ENCODE measurements at regions not wholly inside any gene's neighbourhood (a gene's known extent, or its start where the extent isn't known, plus 50 kb on each side); places are given as distances from the start of the nearest gene placed in this dataset.
"Not testable (repeated sequence)": the region's sequence is repeated elsewhere in the genome, so short reads cannot be mapped to it uniquely, and the experiment has no call there.

GRCh38 chr4:120215350-120215749, 148.7 kb upstream of the MAD2L1 start:
- Histone ChIP-seq H3K36me3 (ENCODE audit: insufficient read depth, low read length) (no peaks in the 10 kb centered on the region), H3K27ac (no peak overlapping the region), H3K9ac (ENCODE audit: insufficient read length) (no peak overlapping the region), H3K4me3 (no peak overlapping the region), H3K9me3 (ENCODE audit: low read depth, low read length) (no peaks in the 10 kb centered on the region)
- DNase-seq (ENCODE audit: low read depth, low spot score), result no peak
- TF ChIP-seq FOXP2 (optimal IDR thresholded peaks at IDR 0.05; ENCODE audit: control extremely low read depth, extremely low read length, insufficient read depth) (no peak), EZH2 (IDR thresholded peaks at IDR 0.05) (no peak), POLR2AphosphoS5 (IDR thresholded peaks at IDR 0.05; ENCODE audit: borderline replicate concordance, low read depth, low read length) (no peak)

DNA sequence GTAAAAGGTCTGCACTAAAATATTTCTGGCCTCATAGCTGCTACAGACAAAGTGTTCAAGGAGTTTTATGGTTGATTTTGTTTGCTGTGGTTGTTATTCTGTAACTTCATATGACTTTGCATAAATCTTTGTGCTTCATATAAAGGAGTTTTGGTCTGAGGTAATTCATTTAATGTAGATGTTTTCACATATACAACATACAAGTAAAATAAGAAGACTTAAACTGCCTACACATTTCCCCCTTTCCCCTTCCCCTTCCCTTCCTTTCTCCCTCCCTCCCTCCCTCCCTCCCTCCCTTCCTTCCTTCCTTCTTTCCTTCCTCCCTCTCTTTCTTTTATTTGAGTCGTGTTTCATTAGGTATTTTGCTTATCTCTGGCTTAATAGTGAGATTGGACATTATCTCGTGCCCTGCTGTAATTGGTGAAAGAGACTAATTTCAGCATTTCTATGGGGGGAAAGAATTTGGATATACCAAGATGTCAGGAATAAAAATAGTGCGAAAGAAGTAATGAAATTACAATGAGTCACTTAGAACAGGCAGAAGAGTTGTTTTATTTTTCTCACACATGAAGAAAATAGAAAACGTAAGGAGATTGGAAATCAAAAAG, 144.9 kb upstream of the MAD2L1 start:
- Histone ChIP-seq H3K27ac (no peak overlapping the region), H3K9me3 (ENCODE audit: low read depth, low read length) (no peaks in the 10 kb centered on the region), H3K4me3 (no peak overlapping the region), H3K36me3 (ENCODE audit: insufficient read depth, low read length) (no peaks in the 10 kb centered on the region), H3K9ac (ENCODE audit: insufficient read length) (no peak overlapping the region)
- TF ChIP-seq EZH2 (IDR thresholded peaks at IDR 0.05), result no peak
- DNase-seq (ENCODE audit: low read depth, low spot score), result no peak

DNA sequence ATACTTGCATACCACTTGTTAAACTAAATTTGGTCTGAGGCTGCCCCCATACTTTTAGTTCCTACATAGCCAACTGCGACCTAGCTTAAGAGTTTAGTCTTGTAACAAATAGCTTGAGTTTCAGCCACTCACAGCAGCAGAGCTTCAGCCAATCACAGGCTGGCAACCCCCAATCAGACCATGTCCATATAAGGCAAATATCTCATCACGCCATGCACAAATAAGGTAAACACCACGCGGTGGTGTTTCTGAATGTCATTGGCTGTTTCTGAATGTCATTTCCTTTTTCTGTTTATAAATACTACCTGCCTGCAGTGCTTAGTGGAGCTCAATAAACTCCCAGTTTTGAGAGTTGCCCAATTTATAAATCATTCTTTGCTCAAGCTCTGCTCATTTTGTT, 143.1 kb upstream of the MAD2L1 start:
- DNase-seq (ENCODE audit: low read depth, low spot score), result no peak
- H3K4me3 ChIP-seq, result no peak overlapping the region
- no peaks in the 10 kb centered on the region for H3K36me3 ChIP-seq (ENCODE audit: insufficient read depth, low read length)
- TF ChIP-seq POLR2AphosphoS5 (IDR thresholded peaks at IDR 0.05; ENCODE audit: borderline replicate concordance, low read depth, low read length) (no peak), FOXP2 (optimal IDR thresholded peaks at IDR 0.05; ENCODE audit: control extremely low read depth, extremely low read length, insufficient read depth) (no peak), EZH2 (IDR thresholded peaks at IDR 0.05) (no peak)
- no peak overlapping the region for H3K9ac ChIP-seq (ENCODE audit: insufficient read length)
- H3K9me3 ChIP-seq (ENCODE audit: low read depth, low read length), result no peaks in the 10 kb centered on the region
- no peak overlapping the region for H3K27ac ChIP-seq

GRCh38 chr4:120207021-120207420, 140.4 kb upstream of the MAD2L1 start:
- TF ChIP-seq POLR2AphosphoS5 (IDR thresholded peaks at IDR 0.05; ENCODE audit: borderline replicate concordance, low read depth, low read length), result no peak
- no peak for TF ChIP-seq EZH2 (IDR thresholded peaks at IDR 0.05)
- no peak for TF ChIP-seq FOXP2 (optimal IDR thresholded peaks at IDR 0.05; ENCODE audit: control extremely low read depth, extremely low read length, insufficient read depth)
- no peaks in the 10 kb centered on the region for H3K9me3 ChIP-seq (ENCODE audit: low read depth, low read length)
- H3K4me3 ChIP-seq, result no peak overlapping the region
- DNase-seq (ENCODE audit: low read depth, low spot score), result no peak
- no peak overlapping the region for H3K9ac ChIP-seq (ENCODE audit: insufficient read length)
- H3K27ac ChIP-seq, result no peak overlapping the region
- no peaks in the 10 kb centered on the region for H3K36me3 ChIP-seq (ENCODE audit: insufficient read depth, low read length)

DNA sequence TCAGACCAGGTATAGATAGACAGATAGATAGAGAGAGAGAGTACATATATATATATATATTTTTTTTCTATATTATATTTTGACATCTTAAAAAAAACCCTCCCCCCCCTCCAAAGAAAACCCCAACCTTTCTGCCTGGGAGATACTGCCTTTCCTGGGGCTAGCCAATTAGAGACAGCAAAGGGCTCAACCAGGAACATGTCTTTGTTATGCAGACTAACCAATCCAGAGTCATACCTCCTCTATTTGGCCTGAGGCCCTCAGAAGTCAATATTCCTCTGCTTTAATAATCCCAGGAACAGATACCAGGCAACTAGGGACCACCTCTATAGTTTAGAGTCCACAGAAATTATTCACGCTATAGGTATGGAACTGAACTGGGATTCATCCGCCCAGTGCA, 135.6 kb upstream of the MAD2L1 start:
- H3K9me3 ChIP-seq (ENCODE audit: low read depth, low read length), result no peaks in the 10 kb centered on the region
- no peak for DNase-seq (ENCODE audit: low read depth, low spot score)
- H3K27ac ChIP-seq, result no peak overlapping the region

DNA sequence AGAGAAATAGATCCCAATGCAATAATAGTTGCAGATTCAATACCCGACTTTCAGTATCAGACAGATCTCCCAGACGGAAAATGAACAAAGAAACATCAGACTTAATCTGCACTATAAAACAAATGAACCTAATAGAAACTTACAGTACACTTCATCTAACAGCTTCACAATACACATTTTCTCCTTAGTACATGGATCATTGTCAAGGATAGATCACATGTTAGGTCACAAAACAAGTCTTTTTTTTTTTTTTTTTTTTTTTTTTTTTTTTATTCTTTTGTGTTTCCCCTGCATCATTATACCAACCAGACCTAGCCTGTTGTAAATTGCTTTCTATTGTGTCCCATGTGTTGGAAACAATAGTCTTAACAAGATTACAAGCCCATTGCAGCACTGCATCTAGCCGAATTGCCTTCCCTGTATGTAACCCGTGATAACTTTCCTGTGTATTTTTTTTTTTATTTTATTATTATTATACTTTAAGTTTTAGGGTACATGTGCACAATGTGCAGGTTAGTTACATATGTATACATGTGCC, 134.0 kb upstream of the MAD2L1 start:
- H3K4me3 ChIP-seq; H3K27ac ChIP-seq; H3K36me3 ChIP-seq (ENCODE audit: insufficient read depth, low read length); H3K9ac ChIP-seq (ENCODE audit: insufficient read length); H3K9me3 ChIP-seq (ENCODE audit: low read depth, low read length); DNase-seq (ENCODE audit: low read depth, low spot score): not testable (repeated sequence)

More for the DNA sequence above, 135.6 kb upstream of the MAD2L1 start:
- no peaks in the 10 kb centered on the region for H3K36me3 ChIP-seq (ENCODE audit: insufficient read depth, low read length)
- H3K9ac ChIP-seq (ENCODE audit: insufficient read length), result no peak overlapping the region
- no peak overlapping the region for H3K4me3 ChIP-seq
- TF ChIP-seq EZH2 (IDR thresholded peaks at IDR 0.05), result no peak
- TF ChIP-seq FOXP2 (optimal IDR thresholded peaks at IDR 0.05; ENCODE audit: control extremely low read depth, extremely low read length, insufficient read depth), result no peak
- no peak for TF ChIP-seq POLR2AphosphoS5 (IDR thresholded peaks at IDR 0.05; ENCODE audit: borderline replicate concordance, low read depth, low read length)

DNA sequence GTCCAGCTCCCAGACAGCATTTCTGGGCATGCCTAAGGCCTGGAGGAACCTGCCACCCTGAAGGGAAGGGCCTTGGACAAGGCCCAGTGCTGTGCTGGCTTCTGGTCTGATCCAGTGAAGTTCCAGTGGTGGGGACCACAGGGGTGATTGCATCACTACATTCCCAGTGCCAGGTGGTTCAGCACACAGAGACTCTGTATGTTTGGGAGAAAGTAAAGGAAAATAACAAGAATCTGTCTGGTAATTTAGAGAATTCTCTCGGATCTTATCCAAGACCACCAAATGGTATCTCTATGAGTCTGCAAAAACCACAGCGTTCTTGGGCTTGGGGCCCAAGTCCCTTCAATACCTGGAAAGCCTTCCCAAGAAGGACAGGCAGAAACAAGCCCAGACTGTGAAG, 131.8 kb upstream of the MAD2L1 start:
- H3K27ac ChIP-seq, result no peak overlapping the region
- no peaks in the 10 kb centered on the region for H3K9me3 ChIP-seq (ENCODE audit: low read depth, low read length)
- no peak overlapping the region for H3K4me3 ChIP-seq
- H3K9ac ChIP-seq (ENCODE audit: insufficient read length), result no peak overlapping the region
- no peak for DNase-seq (ENCODE audit: low read depth, low spot score)
- H3K36me3 ChIP-seq (ENCODE audit: insufficient read depth, low read length), result no peaks in the 10 kb centered on the region
- no peak for TF ChIP-seq POLR2AphosphoS5 (IDR thresholded peaks at IDR 0.05; ENCODE audit: borderline replicate concordance, low read depth, low read length)
- TF ChIP-seq EZH2 (IDR thresholded peaks at IDR 0.05), result no peak
- TF ChIP-seq FOXP2 (optimal IDR thresholded peaks at IDR 0.05; ENCODE audit: control extremely low read depth, extremely low read length, insufficient read depth), result no peak

GRCh38 chr4:120177603-120178002, 111.0 kb upstream of the MAD2L1 start:
- H3K36me3 ChIP-seq (ENCODE audit: insufficient read depth, low read length), result no peaks in the 10 kb centered on the region
- no peaks in the 10 kb centered on the region for H3K9me3 ChIP-seq (ENCODE audit: low read depth, low read length)
- H3K9ac ChIP-seq (ENCODE audit: insufficient read length), result no peak overlapping the region
- H3K27ac ChIP-seq, result no peak overlapping the region
- no peak overlapping the region for H3K4me3 ChIP-seq
- DNase-seq (ENCODE audit: low read depth, low spot score), result no peak
- no peak for TF ChIP-seq POLR2AphosphoS5 (IDR thresholded peaks at IDR 0.05; ENCODE audit: borderline replicate concordance, low read depth, low read length)
- TF ChIP-seq EZH2 (IDR thresholded peaks at IDR 0.05), result no peak
- TF ChIP-seq FOXP2 (optimal IDR thresholded peaks at IDR 0.05; ENCODE audit: control extremely low read depth, extremely low read length, insufficient read depth), result no peak

DNA sequence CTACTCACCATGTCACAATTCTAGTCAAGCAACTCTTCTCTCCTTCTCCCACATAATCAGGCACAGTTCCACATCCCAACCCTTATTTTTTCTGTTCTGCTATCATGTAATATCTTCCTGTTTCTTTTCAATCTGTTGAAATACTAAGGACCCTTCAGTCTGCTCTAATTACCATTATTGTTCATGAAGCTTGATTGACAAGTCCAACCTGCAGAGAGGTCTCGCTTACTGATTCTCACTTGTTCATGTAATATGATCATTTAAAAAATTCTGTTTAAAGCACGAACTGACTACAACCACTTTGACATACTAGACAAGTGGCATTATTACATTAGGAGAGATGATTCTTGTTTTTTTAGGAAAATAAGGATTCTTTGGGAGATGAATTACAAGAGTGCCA, 108.6 kb upstream of the MAD2L1 start:
- DNase-seq (ENCODE audit: low read depth, low spot score), result no peak
- Histone ChIP-seq H3K9me3 (ENCODE audit: low read depth, low read length) (no peaks in the 10 kb centered on the region), H3K36me3 (ENCODE audit: insufficient read depth, low read length) (no peaks in the 10 kb centered on the region), H3K9ac (ENCODE audit: insufficient read length) (no peak overlapping the region), H3K4me3 (no peak overlapping the region), H3K27ac (no peak overlapping the region)
- TF ChIP-seq FOXP2 (optimal IDR thresholded peaks at IDR 0.05; ENCODE audit: control extremely low read depth, extremely low read length, insufficient read depth) (no peak), POLR2AphosphoS5 (IDR thresholded peaks at IDR 0.05; ENCODE audit: borderline replicate concordance, low read depth, low read length) (no peak), EZH2 (IDR thresholded peaks at IDR 0.05) (no peak)
